Astrocyte (in vitro differentiated cells and primary cell): ENCODE measurements at regions not wholly inside any gene's neighbourhood (a gene's known extent, or its start where the extent isn't known, plus 50 kb on each side); places are given as distances from the start of the nearest gene placed in this dataset.

Experiments used
- DNase-seq: peaks from one replicate; pipeline ENCODE4 v3.0.0-alpha.2; 2010; ENCODE audit warnings: low read depth
- FAIRE-seq: peaks from 2 replicates; lab custom pipeline; 2011; peaks lifted over from hg19 to GRCh38; lab: Jason Lieb, UNC
- H2AFZ ChIP-seq: 2 replicates; pipeline ENCODE4 v1.6.0; 2012; ENCODE audit warnings: low read depth, low read length, inconsistent platforms
- H3K27ac ChIP-seq: 2 replicates; pipeline ENCODE4 v1.5.1; 2011; ENCODE audit warnings: low read depth, low read length, inconsistent platforms
- H3K27me3 ChIP-seq: 2 replicates; pipeline ENCODE4 v1.6.0; 2011; ENCODE audit warnings: low read length, inconsistent platforms; ENCODE audit not compliant: insufficient read depth
- H3K36me3 ChIP-seq: 2 replicates; pipeline ENCODE4 v1.5.1; 2011; ENCODE audit warnings: low read length, inconsistent platforms; ENCODE audit not compliant: insufficient read depth
- H3K4me1 ChIP-seq: 2 replicates; pipeline ENCODE4 v1.5.1; 2011; ENCODE audit warnings: low read length, inconsistent platforms; ENCODE audit not compliant: insufficient read depth
- H3K4me2 ChIP-seq: 2 replicates; pipeline ENCODE4 v1.6.0; 2012; ENCODE audit warnings: low read length, inconsistent platforms
- H3K4me3 ChIP-seq: 2 replicates; pipeline ENCODE4 v1.5.1; 2011; ENCODE audit warnings: low read depth, mild to moderate bottlenecking, low read length, inconsistent platforms; ENCODE audit not compliant: insufficient read depth
- H3K79me2 ChIP-seq: 2 replicates; pipeline ENCODE4 v1.6.0; 2012; ENCODE audit warnings: mild to moderate bottlenecking, low read length, inconsistent platforms; ENCODE audit not compliant: insufficient read depth
- H3K9ac ChIP-seq: 2 replicates; pipeline ENCODE4 v1.6.0; 2012; ENCODE audit warnings: mild to moderate bottlenecking, low read length, inconsistent platforms
- H3K9me3 ChIP-seq: 2 replicates; pipeline ENCODE4 v1.5.1; 2012; ENCODE audit warnings: low read depth, mild to moderate bottlenecking, low read length, inconsistent platforms; ENCODE audit not compliant: insufficient read depth
- H4K20me1 ChIP-seq: 2 replicates; pipeline ENCODE4 v1.6.0; 2012; ENCODE audit warnings: low read length, inconsistent platforms; ENCODE audit not compliant: insufficient read depth
- H3K27ac Mint-ChIP-seq: one replicate; pipeline ENCODE4 v1.8.0; 2021; ENCODE audit warnings: mild to moderate bottlenecking, mixed read lengths; ENCODE audit not compliant: unreplicated experiment
- H3K27me3 Mint-ChIP-seq: one replicate; pipeline ENCODE4 v1.8.0; 2021; ENCODE audit warnings: low read depth, mixed read lengths; ENCODE audit not compliant: unreplicated experiment
- H3K36me3 Mint-ChIP-seq: one replicate; pipeline ENCODE4 v1.8.0; 2021; ENCODE audit warnings: low read depth, mixed read lengths; ENCODE audit not compliant: unreplicated experiment
- H3K4me1 Mint-ChIP-seq: one replicate; pipeline ENCODE4 v1.8.0; 2021; ENCODE audit warnings: low read depth, mixed read lengths; ENCODE audit not compliant: unreplicated experiment
- H3K4me3 Mint-ChIP-seq: one replicate; pipeline ENCODE4 v1.8.0; 2021; ENCODE audit warnings: mild to moderate bottlenecking, moderate library complexity, mixed read lengths; ENCODE audit not compliant: unreplicated experiment
- H3K9me3 Mint-ChIP-seq: one replicate; pipeline ENCODE4 v1.8.0; 2021; ENCODE audit warnings: mild to moderate bottlenecking, mixed read lengths; ENCODE audit not compliant: unreplicated experiment
- CTCF ChIP-seq: IDR thresholded peaks from 2 replicates; pipeline ENCODE4 v1.5.1; 2011; ENCODE audit warnings: low read depth, mild to moderate bottlenecking, inconsistent platforms, low read length, moderate library complexity; ENCODE audit not compliant: insufficient read depth
- EZH2 ChIP-seq: IDR thresholded peaks from 2 replicates; pipeline ENCODE4 v1.6.1; 2012; ENCODE audit warnings: mild to moderate bottlenecking, low read length, inconsistent platforms; ENCODE audit not compliant: insufficient read depth

DNA sequence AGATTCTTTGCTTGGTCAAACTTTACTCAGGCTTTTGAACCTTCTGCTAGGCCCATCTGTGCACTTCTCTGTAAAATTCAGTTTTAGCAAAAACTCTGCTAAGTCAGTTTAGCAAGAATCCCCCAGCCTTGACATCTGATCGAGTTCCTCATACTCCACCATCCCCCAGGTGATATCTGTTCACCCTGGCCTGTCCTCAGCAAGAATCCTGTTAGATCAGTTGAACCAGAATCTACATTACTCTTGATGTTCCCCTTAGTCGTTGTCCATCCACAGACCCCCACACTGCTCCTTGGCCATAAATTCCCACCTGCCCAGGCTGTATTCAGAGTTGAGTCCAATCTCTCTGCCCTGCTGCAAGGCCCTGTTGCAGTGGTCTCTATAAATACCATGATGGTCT lies 162.6 kb downstream of the ZNF674 start:
- no peaks in the 10 kb centered on the region for H4K20me1 ChIP-seq
- H3K27ac ChIP-seq: no peak overlapping the region
- Mint-ChIP-seq H3K4me3 (no peak overlapping the region), H3K27ac (no peak overlapping the region), H3K27me3 (no peaks in the 10 kb centered on the region), H3K4me1 (no peaks in the 10 kb centered on the region), H3K36me3 (no peaks in the 10 kb centered on the region), H3K9me3 (peaks cover 2% of the 10 kb centered on the region)
- DNase-seq (no peak), FAIRE-seq (no peak)
- no peak overlapping the region for H3K4me2 ChIP-seq
- no peaks in the 10 kb centered on the region for H3K79me2 ChIP-seq
- no peaks in the 10 kb centered on the region for H3K9me3 ChIP-seq
- no peak overlapping the region for H3K9ac ChIP-seq
- H3K27me3 ChIP-seq: no peaks in the 10 kb centered on the region
- no peak overlapping the region for H2AFZ ChIP-seq
- H3K4me1 ChIP-seq: no peaks in the 10 kb centered on the region
- TF ChIP-seq CTCF: no peak
- TF ChIP-seq EZH2: no peak
- H3K4me3 ChIP-seq: no peak overlapping the region
- H3K36me3 ChIP-seq: no peaks in the 10 kb centered on the region

DNA sequence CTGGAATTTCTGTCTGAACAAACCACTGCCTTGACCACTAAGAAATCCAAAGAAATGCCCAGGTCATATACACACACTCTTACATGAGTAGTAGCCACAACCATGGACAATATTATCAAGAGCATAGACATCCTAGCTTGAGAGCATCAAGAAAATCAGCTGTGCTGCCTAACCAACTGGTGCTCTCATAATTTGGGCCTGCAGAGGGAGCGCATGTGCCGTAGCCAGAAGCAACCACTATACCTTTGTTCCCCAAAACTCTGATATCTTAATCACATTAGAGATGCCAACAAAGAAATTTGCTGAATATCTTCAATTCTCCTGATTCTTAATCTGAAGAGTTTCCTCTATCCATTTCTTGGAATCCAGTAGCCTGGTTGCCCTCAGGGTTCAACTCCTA lies 163.6 kb downstream of the ZNF674 start:
- H3K4me3 ChIP-seq: no peak overlapping the region
- no peak overlapping the region for H2AFZ ChIP-seq
- H3K4me1 ChIP-seq: no peaks in the 10 kb centered on the region
- H3K36me3 Mint-ChIP-seq: no peaks in the 10 kb centered on the region
- peaks cover 2% of the 10 kb centered on the region for H3K9me3 Mint-ChIP-seq
- H3K79me2 ChIP-seq: no peaks in the 10 kb centered on the region
- peak; percentile 4 for DNase-seq
- H3K27me3 Mint-ChIP-seq: no peaks in the 10 kb centered on the region
- no peak overlapping the region for H3K9ac ChIP-seq
- no peak overlapping the region for H3K4me3 Mint-ChIP-seq
- H3K9me3 ChIP-seq: no peaks in the 10 kb centered on the region
- no peak overlapping the region for H3K27ac ChIP-seq
- TF ChIP-seq EZH2 (no peak), CTCF (peak; percentile 22)
- no peaks in the 10 kb centered on the region for H4K20me1 ChIP-seq
- H3K27me3 ChIP-seq: no peaks in the 10 kb centered on the region
- H3K4me2 ChIP-seq: no peak overlapping the region
- no peak overlapping the region for H3K27ac Mint-ChIP-seq
- peak; percentile 73 for FAIRE-seq
- no peaks in the 10 kb centered on the region for H3K36me3 ChIP-seq
- no peaks in the 10 kb centered on the region for H3K4me1 Mint-ChIP-seq

- Histone ChIP-seq H3K27me3 (no peaks in the 10 kb centered on the region), H3K4me2 (no peak overlapping the region), H3K9ac (no peak overlapping the region), H4K20me1 (no peaks in the 10 kb centered on the region), H3K36me3 (no peaks in the 10 kb centered on the region), H3K79me2 (no peaks in the 10 kb centered on the region), H3K27ac (no peak overlapping the region), H2AFZ (no peak overlapping the region), H3K4me1 (peaks cover 6% of the 10 kb centered on the region), H3K9me3 (no peaks in the 10 kb centered on the region), H3K4me3 (no peak overlapping the region)
- H3K9me3 Mint-ChIP-seq: peaks cover 2% of the 10 kb centered on the region
- H3K27ac Mint-ChIP-seq: no peak overlapping the region
- peaks cover 7% of the 10 kb centered on the region for H3K4me1 Mint-ChIP-seq
- TF ChIP-seq CTCF: no peak
- no peaks in the 10 kb centered on the region for H3K27me3 Mint-ChIP-seq
- no peaks in the 10 kb centered on the region for H3K36me3 Mint-ChIP-seq
- DNase-seq (no peak), FAIRE-seq (no peak)
- no peak overlapping the region for H3K4me3 Mint-ChIP-seq
These were observed 165.0 kb downstream of the ZNF674 start for GRCh38 chrX:46380148-46380752.
